Ovary (tissue), 7 donors: ENCODE measurements at regions not wholly inside any gene's neighbourhood (a gene's known extent, or its start where the extent isn't known, plus 50 kb on each side); places are given as distances from the start of the nearest gene placed in this dataset.

Experiments used
- DNase-seq, 5 donors: peaks; one replicate each; pipeline ENCODE4 v3.0.0-alpha.2; 2019 to 2020
- H3K27ac ChIP-seq, 2 donors: fragments of 200-600 bp; one replicate each; pipeline versions ENCODE4 v1.5.1 to v1.8.0; 2019 to 2022
- H3K27me3 ChIP-seq: fragments of 200-600 bp; one replicate; pipeline ENCODE4 v1.8.0; 2022
- H3K36me3 ChIP-seq: fragments of 200-600 bp; sonication (generic); one replicate; pipeline ENCODE4 v1.5.1; 2019
- H3K4me1 ChIP-seq: one replicate; pipeline ENCODE4 v1.8.1; 2013; ENCODE audit warnings: mild to moderate bottlenecking, moderate library complexity; ENCODE audit not compliant: insufficient read depth
- H3K4me3 ChIP-seq: fragments of 200-600 bp; sonication (generic); one replicate; pipeline ENCODE4 v1.5.1; 2017
- H3K9me3 ChIP-seq, 2 donors: fragments of 200-600 bp in 1 of 2; sonication (generic) in 1 of 2; one replicate each; pipeline versions ENCODE4 v1.5.1 to v1.8.1; 2013 to 2019; ENCODE audit warnings: mild to moderate bottlenecking in 1 of 2, moderate library complexity in 1 of 2
- EP300 ChIP-seq: sonication (generic); formaldehyde crosslinking; IDR thresholded peaks from one replicate; pipeline ENCODE4 v1.6.1; 2017; ENCODE audit warnings: antibody characterized with exemption
- POLR2A ChIP-seq: fragments of 450-650 bp; IDR thresholded peaks from one replicate; pipeline ENCODE4 v1.6.1; 2017; ENCODE audit warnings: antibody characterized with exemption, mild to moderate bottlenecking, moderate library complexity
- WGBS, 3 donors: extraction: QIAGEN DNeasy Blood & Tissue Kit in 1 of 3; methylation state at CpG; one replicate each; pipeline versions ENCODE4 v1.1.5 to v1.1.7; 2013 to 2017; 5-methylcytosine and 5-hydroxymethylcytosine counted together
- intact Hi-C, 4 donors: fragments of 100-400 bp; cut with DNase I; formaldehyde crosslinking; loops; one replicate each; pipeline versions ENCODE4 v1.11.0 to v1.15.1; 2022 to 2023
- TF ChIP-seq, protein P1 (sequence below), 3 donors: fragments of 450-650 bp in 2 of 3; fragments of 200-600 bp in 1 of 3; IDR thresholded peaks; one replicate each; pipeline versions ENCODE4 v1.5.1 to v1.8.0; 2016 to 2022; ENCODE audit warnings: antibody characterized with exemption in 3 of 3, mild to moderate bottlenecking in 1 of 3
- donor health status: DM: no; HTN: no; CAD: no; lungs with moderate emphysema.
- donor health status: DM: no; HTN: no; CAD: no.
- donor health status: Bipolar disorder and iron deficiency.
- donor health status: DM: no; HTN: no; CAD: no.
- donor health status: DM: yes; HTN: yes; CAD: no.

DNA sequence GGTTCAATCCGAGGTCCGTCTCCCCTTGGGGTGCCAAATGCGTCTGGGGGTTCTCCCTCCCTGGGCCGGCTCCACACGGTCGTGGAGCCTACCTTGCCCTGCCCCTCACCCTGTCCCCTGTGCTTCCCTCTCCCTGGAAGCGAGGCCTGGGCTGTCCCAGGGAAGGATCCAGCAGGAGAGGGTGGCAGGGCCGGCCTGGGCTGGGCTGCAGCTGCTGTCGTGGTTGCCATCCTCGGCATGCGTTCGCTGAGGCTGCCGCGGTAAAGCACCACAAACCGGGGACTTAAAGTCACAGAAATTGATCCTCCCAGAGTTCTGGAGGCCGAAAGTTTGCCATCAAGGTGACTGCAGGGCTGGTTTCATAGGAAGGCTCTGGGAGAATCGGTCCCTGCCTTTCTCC lies 123.0 kb upstream of the TMPRSS2 start:
- H3K4me3 ChIP-seq: no peak overlapping the region
- H3K9me3 ChIP-seq: no peaks in the 10 kb centered on the region
- no peaks in the 10 kb centered on the region for H3K4me1 ChIP-seq
- intact Hi-C loops: no loop called here
- WGBS, 3 donors: 87 to 93% (median 87%) methylated on average over 16 to 17 of the region's 17 CpGs
- H3K27me3 ChIP-seq: no peaks in the 10 kb centered on the region
- TF ChIP-seq EP300 (no peak), POLR2A (no peak)
- TF ChIP-seq, protein P1, sequence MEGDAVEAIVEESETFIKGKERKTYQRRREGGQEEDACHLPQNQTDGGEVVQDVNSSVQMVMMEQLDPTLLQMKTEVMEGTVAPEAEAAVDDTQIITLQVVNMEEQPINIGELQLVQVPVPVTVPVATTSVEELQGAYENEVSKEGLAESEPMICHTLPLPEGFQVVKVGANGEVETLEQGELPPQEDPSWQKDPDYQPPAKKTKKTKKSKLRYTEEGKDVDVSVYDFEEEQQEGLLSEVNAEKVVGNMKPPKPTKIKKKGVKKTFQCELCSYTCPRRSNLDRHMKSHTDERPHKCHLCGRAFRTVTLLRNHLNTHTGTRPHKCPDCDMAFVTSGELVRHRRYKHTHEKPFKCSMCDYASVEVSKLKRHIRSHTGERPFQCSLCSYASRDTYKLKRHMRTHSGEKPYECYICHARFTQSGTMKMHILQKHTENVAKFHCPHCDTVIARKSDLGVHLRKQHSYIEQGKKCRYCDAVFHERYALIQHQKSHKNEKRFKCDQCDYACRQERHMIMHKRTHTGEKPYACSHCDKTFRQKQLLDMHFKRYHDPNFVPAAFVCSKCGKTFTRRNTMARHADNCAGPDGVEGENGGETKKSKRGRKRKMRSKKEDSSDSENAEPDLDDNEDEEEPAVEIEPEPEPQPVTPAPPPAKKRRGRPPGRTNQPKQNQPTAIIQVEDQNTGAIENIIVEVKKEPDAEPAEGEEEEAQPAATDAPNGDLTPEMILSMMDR (IDR thresholded peaks at IDR 0.05): no peak
- no peaks in the 10 kb centered on the region for H3K36me3 ChIP-seq
- H3K27ac ChIP-seq: no peak overlapping the region
- DNase-seq: no peak

DNA sequence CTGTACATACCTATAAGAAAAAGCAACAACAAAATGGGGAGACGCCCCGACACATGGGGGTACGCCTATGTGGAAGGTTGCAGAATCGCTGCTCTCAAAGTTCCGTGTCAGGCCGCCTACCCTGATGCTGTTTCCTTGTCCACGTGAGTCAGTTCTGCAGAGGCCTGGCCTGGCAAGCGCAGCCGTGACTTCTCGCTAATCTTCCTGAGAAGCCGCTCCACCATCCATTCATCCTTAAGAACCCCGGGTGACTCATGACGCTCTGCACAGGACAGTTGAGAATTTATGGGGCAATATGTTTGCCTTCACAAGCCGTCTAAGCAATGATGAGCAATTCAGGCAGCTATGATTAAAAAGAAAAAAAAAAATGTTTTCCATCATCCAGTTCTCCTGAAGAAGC lies 122.3 kb upstream of the TMPRSS2 start:
- no peaks in the 10 kb centered on the region for H3K27me3 ChIP-seq
- H3K9me3 ChIP-seq: no peaks in the 10 kb centered on the region
- no peak overlapping the region for H3K27ac ChIP-seq
- intact Hi-C loops: no loop called here
- DNase-seq: peak in 1 of 5 donors; percentile 27
- no peak overlapping the region for H3K4me3 ChIP-seq
- H3K36me3 ChIP-seq: no peaks in the 10 kb centered on the region
- TF ChIP-seq, protein P1 (IDR thresholded peaks at IDR 0.05): no peak
- no peak for TF ChIP-seq POLR2A
- no peak for TF ChIP-seq EP300
- no peaks in the 10 kb centered on the region for H3K4me1 ChIP-seq
- 69 to 83% (median 80%) methylated on average over 14 of the region's 14 CpGs for WGBS, 3 donors

DNA sequence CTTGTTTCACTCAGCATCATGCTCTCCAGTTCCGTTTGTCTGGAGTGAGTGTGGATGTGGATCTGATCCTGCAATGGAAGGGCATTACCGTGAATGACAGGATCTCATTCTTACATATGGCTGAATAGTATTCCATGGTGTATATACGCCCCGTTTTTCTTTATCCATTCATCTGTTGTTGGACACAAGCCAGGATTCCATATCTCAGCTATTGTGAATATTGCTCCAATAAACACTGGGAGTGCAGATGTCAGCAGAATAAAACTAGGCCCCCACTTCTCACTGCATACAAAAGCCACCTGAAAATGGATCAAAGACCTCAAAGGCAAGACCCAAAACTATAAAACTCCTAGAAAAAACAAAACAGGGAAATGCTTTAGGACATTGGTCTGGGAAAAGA lies 120.3 kb upstream of the TMPRSS2 start:
- H3K27me3 ChIP-seq: no peaks in the 10 kb centered on the region
- no peaks in the 10 kb centered on the region for H3K4me1 ChIP-seq
- no peaks in the 10 kb centered on the region for H3K9me3 ChIP-seq
- no peak for DNase-seq
- intact Hi-C loops: loop anchor here in 1 of 4 donors (10.0 kb wide), 1 partner anchor 487 kb away; no protein-coding TSS in a partner anchor
- H3K36me3 ChIP-seq: no peaks in the 10 kb centered on the region
- 62 to 74% (median 70%) methylated on average over 4 of the region's 4 CpGs for WGBS, 3 donors
- no peak for TF ChIP-seq POLR2A
- TF ChIP-seq, protein P1 (IDR thresholded peaks at IDR 0.05): no peak
- no peak overlapping the region for H3K27ac ChIP-seq
- H3K4me3 ChIP-seq: no peak overlapping the region

DNA sequence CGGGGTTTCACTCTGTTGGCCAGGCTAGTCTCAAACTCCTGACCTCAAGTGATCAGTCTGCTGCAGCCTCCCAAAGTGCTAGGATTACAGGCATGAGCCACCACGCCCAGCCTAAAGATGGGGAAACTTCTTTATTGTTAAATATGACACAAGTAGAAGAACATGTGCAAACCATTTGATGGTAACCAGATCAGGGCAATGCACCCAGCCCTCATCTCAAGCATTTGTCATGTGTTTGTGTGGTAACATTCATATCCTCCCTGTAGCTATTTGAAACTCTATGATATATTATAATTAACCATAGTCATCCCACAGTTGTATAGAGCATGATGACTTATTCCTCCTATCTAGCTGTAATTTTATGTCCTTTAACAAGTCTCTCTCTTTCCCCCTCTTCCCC lies 119.5 kb upstream of the TMPRSS2 start:
- Histone ChIP-seq H3K4me1 (no peaks in the 10 kb centered on the region), H3K36me3 (no peaks in the 10 kb centered on the region), H3K4me3 (no peak overlapping the region), H3K27ac (no peak overlapping the region), H3K27me3 (no peaks in the 10 kb centered on the region), H3K9me3 (no peaks in the 10 kb centered on the region)
- intact Hi-C loops: loop anchor here in 1 of 4 donors (10.0 kb wide), 1 partner anchor 487 kb away; no protein-coding TSS in a partner anchor
- no peak for DNase-seq
- TF ChIP-seq, protein P1 (IDR thresholded peaks at IDR 0.05): no peak
- no peak for TF ChIP-seq POLR2A
- TF ChIP-seq EP300: no peak
- 85 to 90% (median 89%) methylated on average over 2 of the region's 2 CpGs for whole genome bisulfite sequencing, 3 donors
